ENCODE measurements at regions not wholly inside any gene's neighbourhood (a gene's known extent, or its start where the extent isn't known, plus 50 kb on each side); places are given as distances from the start of the nearest gene placed in this dataset.

DNA sequence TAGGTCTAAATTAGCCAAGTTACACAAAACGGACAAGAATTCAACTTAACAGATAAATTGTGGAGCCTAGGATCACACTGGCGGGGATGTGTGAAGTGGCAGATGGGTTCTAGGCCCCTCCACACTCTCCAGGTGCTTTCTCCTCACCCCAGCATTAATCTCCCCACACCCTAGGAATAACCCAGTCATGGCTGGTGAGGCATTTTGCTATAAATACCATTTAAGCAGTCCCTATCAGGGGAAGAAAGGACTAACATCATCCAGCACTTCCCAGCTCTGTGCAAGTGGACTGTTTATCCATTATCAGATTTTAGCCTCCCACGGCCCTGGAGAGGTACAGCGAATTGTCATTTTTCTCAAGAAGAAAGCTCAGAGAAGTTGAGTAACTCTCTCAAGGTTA is 154.9 kb downstream of the NUFIP1 start:
- Histone ChIP-seq H3K4me2 (no peak overlapping the region), H3K9me2 (replicated peaks; ENCODE audit: insufficient read depth) (no peaks in the 10 kb centered on the region), H3K4me1 (ENCODE audit: insufficient read depth) (peaks cover 4% of the 10 kb centered on the region), H3K79me2 (no peaks in the 10 kb centered on the region), H2AFZ (no peak overlapping the region), H3K27ac (no peak overlapping the region), H4K20me1 (ENCODE audit: insufficient read depth, poor library complexity, severe bottlenecking) (no peaks in the 10 kb centered on the region), H3K9me3 (ENCODE audit: low read depth) (no peaks in the 10 kb centered on the region), H3K27me3 (no peaks in the 10 kb centered on the region), H3K36me3 (replicated peaks; ENCODE audit: insufficient read depth, low read depth) (no peaks in the 10 kb centered on the region), H3K4me3 (no peak overlapping the region)
- WGBS (ENCODE audit: low lambda C conversion rate, missing lambda C conversion rate): 72% methylated on average over 4 of the region's 4 CpGs
- DNase-seq (ENCODE audit: low spot score): no peak
- TF ChIP-seq EZH2 (IDR thresholded peaks at IDR 0.05; ENCODE audit: borderline replicate concordance): no peak
- no peak for TF ChIP-seq EZH2phosphoT487 (IDR thresholded peaks at IDR 0.05; ENCODE audit: low read depth, severe bottlenecking, unreplicated experiment)
- TF ChIP-seq, protein P1, sequence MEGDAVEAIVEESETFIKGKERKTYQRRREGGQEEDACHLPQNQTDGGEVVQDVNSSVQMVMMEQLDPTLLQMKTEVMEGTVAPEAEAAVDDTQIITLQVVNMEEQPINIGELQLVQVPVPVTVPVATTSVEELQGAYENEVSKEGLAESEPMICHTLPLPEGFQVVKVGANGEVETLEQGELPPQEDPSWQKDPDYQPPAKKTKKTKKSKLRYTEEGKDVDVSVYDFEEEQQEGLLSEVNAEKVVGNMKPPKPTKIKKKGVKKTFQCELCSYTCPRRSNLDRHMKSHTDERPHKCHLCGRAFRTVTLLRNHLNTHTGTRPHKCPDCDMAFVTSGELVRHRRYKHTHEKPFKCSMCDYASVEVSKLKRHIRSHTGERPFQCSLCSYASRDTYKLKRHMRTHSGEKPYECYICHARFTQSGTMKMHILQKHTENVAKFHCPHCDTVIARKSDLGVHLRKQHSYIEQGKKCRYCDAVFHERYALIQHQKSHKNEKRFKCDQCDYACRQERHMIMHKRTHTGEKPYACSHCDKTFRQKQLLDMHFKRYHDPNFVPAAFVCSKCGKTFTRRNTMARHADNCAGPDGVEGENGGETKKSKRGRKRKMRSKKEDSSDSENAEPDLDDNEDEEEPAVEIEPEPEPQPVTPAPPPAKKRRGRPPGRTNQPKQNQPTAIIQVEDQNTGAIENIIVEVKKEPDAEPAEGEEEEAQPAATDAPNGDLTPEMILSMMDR (IDR thresholded peaks at IDR 0.05; ENCODE audit: poor library complexity): no peak

- 94% methylated on average over 7 of the region's 7 CpGs for WGBS (ENCODE audit: low lambda C conversion rate, missing lambda C conversion rate)
- Histone ChIP-seq H3K27ac (no peak overlapping the region), H3K79me2 (no peaks in the 10 kb centered on the region)
These were observed 155.6 kb downstream of the NUFIP1 start for GRCh38 chr13:44833626-44834025.

DNA sequence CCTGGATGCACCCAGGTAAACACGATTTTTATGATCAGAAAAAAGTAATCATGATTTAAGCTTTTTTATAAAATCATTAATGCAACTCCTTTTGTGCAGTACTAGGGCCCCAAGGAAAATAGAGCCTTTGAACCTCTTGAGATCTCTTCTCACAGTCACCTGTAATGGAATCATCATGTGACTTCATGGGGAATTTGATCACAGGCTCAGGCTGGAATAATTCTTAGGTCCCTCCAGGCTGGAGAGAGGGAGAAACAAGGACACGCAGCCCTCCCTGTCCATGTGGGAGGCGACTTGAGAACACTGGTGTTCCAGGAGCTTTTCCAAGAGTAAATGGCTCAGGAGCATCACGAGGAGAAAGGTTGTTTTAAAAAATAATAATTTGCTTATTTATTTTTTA is 156.1 kb downstream of the NUFIP1 start:
- no peaks in the 10 kb centered on the region for H3K79me2 ChIP-seq
- H3K4me1 ChIP-seq (ENCODE audit: insufficient read depth): peaks cover 4% of the 10 kb centered on the region
- H2AFZ ChIP-seq: no peak overlapping the region
- no peaks in the 10 kb centered on the region for H3K36me3 ChIP-seq (replicated peaks; ENCODE audit: insufficient read depth, low read depth)
- no peak overlapping the region for H3K4me2 ChIP-seq
- H3K9me2 ChIP-seq (replicated peaks; ENCODE audit: insufficient read depth): no peaks in the 10 kb centered on the region
- H3K4me3 ChIP-seq: no peak overlapping the region
- WGBS (ENCODE audit: low lambda C conversion rate, missing lambda C conversion rate): 84% methylated on average over 4 of the region's 4 CpGs
- no peak overlapping the region for H3K27ac ChIP-seq
- TF ChIP-seq, protein P1 (IDR thresholded peaks at IDR 0.05; ENCODE audit: poor library complexity): no peak
- TF ChIP-seq EZH2 (IDR thresholded peaks at IDR 0.05; ENCODE audit: borderline replicate concordance) (no peak), EZH2phosphoT487 (IDR thresholded peaks at IDR 0.05; ENCODE audit: low read depth, severe bottlenecking, unreplicated experiment) (no peak)
- H4K20me1 ChIP-seq (ENCODE audit: insufficient read depth, poor library complexity, severe bottlenecking): no peaks in the 10 kb centered on the region
- H3K9me3 ChIP-seq (ENCODE audit: low read depth): no peaks in the 10 kb centered on the region
- no peaks in the 10 kb centered on the region for H3K27me3 ChIP-seq
- peak; percentile 23 for DNase-seq (ENCODE audit: low spot score)

More at GRCh38 chr13:44833626-44834025, 155.6 kb downstream of the NUFIP1 start:
- TF ChIP-seq, protein P1 (IDR thresholded peaks at IDR 0.05; ENCODE audit: poor library complexity): no peak
- TF ChIP-seq EZH2phosphoT487 (IDR thresholded peaks at IDR 0.05; ENCODE audit: low read depth, severe bottlenecking, unreplicated experiment) (no peak), EZH2 (IDR thresholded peaks at IDR 0.05; ENCODE audit: borderline replicate concordance) (no peak)
- no peak overlapping the region for H3K4me3 ChIP-seq
- H3K4me1 ChIP-seq (ENCODE audit: insufficient read depth): peaks cover 4% of the 10 kb centered on the region
- H3K36me3 ChIP-seq (replicated peaks; ENCODE audit: insufficient read depth, low read depth): no peaks in the 10 kb centered on the region
- no peak overlapping the region for H2AFZ ChIP-seq
- no peaks in the 10 kb centered on the region for H3K27me3 ChIP-seq
- DNase-seq (ENCODE audit: low spot score): no peak
- H3K9me2 ChIP-seq (replicated peaks; ENCODE audit: insufficient read depth): no peaks in the 10 kb centered on the region
- no peak overlapping the region for H3K4me2 ChIP-seq
- H4K20me1 ChIP-seq (ENCODE audit: insufficient read depth, poor library complexity, severe bottlenecking): no peaks in the 10 kb centered on the region
- H3K9me3 ChIP-seq (ENCODE audit: low read depth): no peaks in the 10 kb centered on the region
